ENCODE measurements at regions not wholly inside any gene's neighbourhood (a gene's known extent, or its start where the extent isn't known, plus 50 kb on each side); places are given as distances from the start of the nearest gene placed in this dataset.

DNA sequence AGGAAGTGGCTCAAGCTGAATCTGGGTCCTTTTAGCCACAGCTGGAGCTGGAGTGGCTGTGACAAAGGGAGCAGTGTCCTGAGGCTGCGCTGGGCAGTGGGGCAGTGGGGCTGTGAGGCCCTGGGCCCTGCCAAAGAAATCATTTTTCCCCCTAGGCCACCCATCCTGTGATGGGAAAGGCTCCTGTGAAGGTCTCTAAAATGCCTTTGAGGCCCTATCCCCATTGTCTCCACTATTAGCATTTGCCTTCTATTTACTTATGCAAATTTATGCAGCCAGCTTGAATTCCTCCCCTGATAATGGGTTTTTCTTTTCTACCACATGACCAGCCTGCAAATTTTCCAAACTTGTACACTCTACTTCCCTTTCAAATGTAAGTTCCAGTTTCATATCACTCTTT is 539.2 kb downstream of the MEI4 start:
- ATAC-seq (no peak), DNase-seq (no peak)
- Mint-ChIP-seq H3K27ac (no peak overlapping the region), H3K36me3 (peaks cover 0 to 4% (median 0%) of the 10 kb centered on the region in 5 donors), H3K4me1 (no peaks in the 10 kb centered on the region), H3K4me3 (no peak overlapping the region), H3K27me3 (no peaks in the 10 kb centered on the region), H3K9me3 (peaks cover 0 to 24% (median 7%) of the 10 kb centered on the region in 11 donors)
- H3K27me3 ChIP-seq (ENCODE audit: control insufficient read depth in 2 of 2, insufficient read depth in 2 of 2, low read length in 2 of 2): no peaks in the 10 kb centered on the region
- ChIA-PET CTCF (no interaction called here), POLR2A (no interaction called here)
- no peaks in the 10 kb centered on the region for H3K36me3 ChIP-seq (ENCODE audit: control insufficient read depth in 2 of 3, insufficient read depth in 3 of 3, low read length in 3 of 3)
- no peaks in the 10 kb centered on the region for H3K4me1 ChIP-seq (ENCODE audit: control insufficient read depth in 2 of 2, insufficient read depth in 2 of 2, low read length in 2 of 2)
- no peak overlapping the region for H3K4me3 ChIP-seq (ENCODE audit: low read length)
- no peak overlapping the region for H3K27ac ChIP-seq (ENCODE audit: low read depth, low read length)
- no peaks in the 10 kb centered on the region for H3K9me3 ChIP-seq (ENCODE audit: control insufficient read depth in 2 of 3, low read length in 3 of 3)
- intact Hi-C loops (cut with micrococcal nuclease): no loop called here

DNA sequence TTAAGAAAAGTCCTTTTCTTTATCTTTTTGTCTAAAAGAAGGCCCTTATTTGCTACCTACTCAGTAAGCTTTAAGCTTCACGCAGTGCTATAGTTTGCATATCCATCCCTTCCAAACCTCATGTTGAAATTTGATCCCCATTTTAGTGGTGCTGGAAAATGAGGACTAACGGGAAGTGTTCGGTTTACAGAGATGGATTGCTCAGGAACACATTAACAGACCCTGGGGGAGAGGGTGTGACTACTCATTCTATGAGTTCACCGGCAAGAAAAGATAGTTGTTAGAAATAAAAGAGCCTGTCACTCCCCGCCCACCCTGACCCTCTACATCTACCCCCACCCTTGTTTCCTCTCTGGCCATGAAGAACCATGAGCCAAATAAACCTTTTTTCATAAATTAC is 546.2 kb downstream of the MEI4 start:
- no peak overlapping the region for H3K4me3 Mint-ChIP-seq
- no peaks in the 10 kb centered on the region for H3K27me3 ChIP-seq (ENCODE audit: control insufficient read depth in 2 of 2, insufficient read depth in 2 of 2, low read length in 2 of 2)
- no peaks in the 10 kb centered on the region for H3K9me3 ChIP-seq (ENCODE audit: control insufficient read depth in 2 of 3, low read length in 3 of 3)
- no peak for ATAC-seq
- H3K4me1 Mint-ChIP-seq: no peaks in the 10 kb centered on the region
- peaks cover 0 to 5% (median 0%) of the 10 kb centered on the region in 11 donors for H3K9me3 Mint-ChIP-seq
- H3K27me3 Mint-ChIP-seq: no peaks in the 10 kb centered on the region
- no peaks in the 10 kb centered on the region for H3K36me3 ChIP-seq (ENCODE audit: control insufficient read depth in 2 of 3, insufficient read depth in 3 of 3, low read length in 3 of 3)
- no peak overlapping the region for H3K27ac Mint-ChIP-seq
- no peak overlapping the region for H3K27ac ChIP-seq (ENCODE audit: low read depth, low read length)
- H3K4me1 ChIP-seq (ENCODE audit: control insufficient read depth in 2 of 2, insufficient read depth in 2 of 2, low read length in 2 of 2): no peaks in the 10 kb centered on the region
- H3K36me3 Mint-ChIP-seq: no peaks in the 10 kb centered on the region
- intact Hi-C loops (cut with micrococcal nuclease): no loop called here
- H3K4me3 ChIP-seq (ENCODE audit: low read length): no peak overlapping the region
- ChIA-PET CTCF (no interaction called here), POLR2A (no interaction called here)
- DNase-seq: no peak

DNA sequence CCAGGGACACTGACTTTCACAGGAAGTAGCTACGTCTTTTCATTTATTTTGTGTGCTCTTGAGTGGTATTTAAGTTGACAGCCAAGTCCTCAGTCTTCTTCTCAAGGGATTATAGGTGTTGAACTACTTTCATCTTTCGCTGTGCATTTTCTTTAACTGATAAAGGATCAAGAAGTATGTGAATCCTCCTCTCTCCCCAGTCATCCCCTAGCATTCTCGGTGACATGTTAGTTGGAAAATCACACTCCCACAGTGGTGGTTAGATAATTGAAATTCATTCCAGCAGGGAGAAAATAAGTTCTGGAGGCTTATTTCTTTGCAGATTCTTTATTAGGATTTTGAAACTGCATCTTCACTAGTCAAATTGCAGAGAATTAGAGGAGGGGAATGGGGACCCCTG is 569.4 kb downstream of the MEI4 start:
- ChIA-PET CTCF (no interaction called here), POLR2A (no interaction called here)
- Histone ChIP-seq H3K4me3 (ENCODE audit: low read length) (no peak overlapping the region), H3K36me3 (ENCODE audit: control insufficient read depth in 2 of 3, insufficient read depth in 3 of 3, low read length in 3 of 3) (no peaks in the 10 kb centered on the region), H3K27me3 (ENCODE audit: control insufficient read depth in 2 of 2, insufficient read depth in 2 of 2, low read length in 2 of 2) (no peaks in the 10 kb centered on the region), H3K4me1 (ENCODE audit: control insufficient read depth in 2 of 2, insufficient read depth in 2 of 2, low read length in 2 of 2) (no peaks in the 10 kb centered on the region), H3K27ac (ENCODE audit: low read depth, low read length) (no peak overlapping the region), H3K9me3 (ENCODE audit: control insufficient read depth in 2 of 3, low read length in 3 of 3) (no peaks in the 10 kb centered on the region)
- no peaks in the 10 kb centered on the region for H3K27me3 Mint-ChIP-seq
- no peak overlapping the region for H3K27ac Mint-ChIP-seq
- intact Hi-C loops (cut with micrococcal nuclease): no loop called here
- no peaks in the 10 kb centered on the region for H3K4me1 Mint-ChIP-seq
- H3K36me3 Mint-ChIP-seq: no peaks in the 10 kb centered on the region
- peaks cover 0 to 5% (median 0%) of the 10 kb centered on the region in 11 donors for H3K9me3 Mint-ChIP-seq
- no peak overlapping the region for H3K4me3 Mint-ChIP-seq
- ATAC-seq: no peak
- DNase-seq: no peak

DNA sequence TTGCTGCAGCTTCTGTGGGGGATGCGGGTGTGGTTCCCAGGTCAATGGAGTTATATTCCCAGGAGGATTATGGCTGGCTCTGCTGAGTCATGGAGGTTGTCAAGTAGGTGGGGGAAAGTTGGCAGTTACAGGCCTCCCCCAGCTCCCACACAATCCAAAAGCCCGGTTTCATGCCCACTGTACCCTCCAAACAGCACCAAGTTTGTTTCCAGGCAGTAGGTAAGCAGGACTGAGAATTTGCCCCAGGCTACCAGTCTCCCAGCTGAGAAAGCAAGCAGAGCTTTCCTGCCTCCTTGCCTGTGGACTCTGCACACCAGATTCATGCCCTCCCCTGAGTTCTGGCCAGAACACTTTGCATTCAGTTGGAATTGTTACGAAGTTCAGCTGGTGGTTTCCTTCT is 578.2 kb downstream of the MEI4 start:
- DNase-seq (no peak), ATAC-seq (no peak)
- Mint-ChIP-seq H3K4me1 (no peaks in the 10 kb centered on the region), H3K27me3 (no peaks in the 10 kb centered on the region), H3K27ac (no peak overlapping the region), H3K4me3 (no peak overlapping the region), H3K36me3 (no peaks in the 10 kb centered on the region), H3K9me3 (peaks cover 0 to 16% (median 9%) of the 10 kb centered on the region in 11 donors)
- no peak overlapping the region for H3K27ac ChIP-seq (ENCODE audit: low read depth, low read length)
- ChIA-PET POLR2A (no interaction called here), CTCF (no interaction called here)
- no peaks in the 10 kb centered on the region for H3K27me3 ChIP-seq (ENCODE audit: control insufficient read depth in 2 of 2, insufficient read depth in 2 of 2, low read length in 2 of 2)
- H3K9me3 ChIP-seq (ENCODE audit: control insufficient read depth in 2 of 3, low read length in 3 of 3): no peaks in the 10 kb centered on the region
- no peaks in the 10 kb centered on the region for H3K36me3 ChIP-seq (ENCODE audit: control insufficient read depth in 2 of 3, insufficient read depth in 3 of 3, low read length in 3 of 3)
- H3K4me3 ChIP-seq (ENCODE audit: low read length): no peak overlapping the region
- no peaks in the 10 kb centered on the region for H3K4me1 ChIP-seq (ENCODE audit: control insufficient read depth in 2 of 2, insufficient read depth in 2 of 2, low read length in 2 of 2)
- intact Hi-C loops (cut with micrococcal nuclease): no loop called here

DNA sequence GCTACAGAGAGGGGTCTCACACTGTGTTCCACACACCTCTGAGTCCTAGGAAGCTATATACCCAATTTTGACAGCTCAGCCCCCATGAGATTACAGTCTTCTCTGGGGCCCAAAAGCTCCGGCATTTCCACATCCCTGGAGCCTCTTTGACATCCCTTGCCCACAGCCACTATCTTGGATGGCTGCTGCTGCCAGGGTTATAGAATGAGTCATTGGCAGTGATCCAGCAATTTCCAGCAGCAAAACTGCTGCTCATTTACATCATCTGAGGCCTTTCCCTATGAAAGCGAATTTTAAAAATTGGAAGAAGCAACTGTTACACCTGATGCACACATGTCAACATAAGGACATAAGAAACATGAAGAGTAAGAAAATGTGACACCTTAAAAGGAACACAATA is 590.7 kb downstream of the MEI4 start:
- no peak for ATAC-seq
- no peak overlapping the region for H3K27ac ChIP-seq (ENCODE audit: low read depth, low read length)
- no peaks in the 10 kb centered on the region for H3K27me3 ChIP-seq (ENCODE audit: control insufficient read depth in 2 of 2, insufficient read depth in 2 of 2, low read length in 2 of 2)
- Mint-ChIP-seq H3K27me3 (no peaks in the 10 kb centered on the region), H3K4me3 (no peak overlapping the region), H3K36me3 (peaks cover 0 to 5% (median 0%) of the 10 kb centered on the region in 5 donors), H3K4me1 (no peaks in the 10 kb centered on the region), H3K9me3 (peaks cover 0 to 34% (median 10%) of the 10 kb centered on the region in 11 donors), H3K27ac (no peak overlapping the region)
- ChIA-PET POLR2A (no interaction called here), CTCF (no interaction called here)
- no peaks in the 10 kb centered on the region for H3K4me1 ChIP-seq (ENCODE audit: control insufficient read depth in 2 of 2, insufficient read depth in 2 of 2, low read length in 2 of 2)
- DNase-seq: no peak
- intact Hi-C loops (cut with micrococcal nuclease): no loop called here
- H3K36me3 ChIP-seq (ENCODE audit: control insufficient read depth in 2 of 3, insufficient read depth in 3 of 3, low read length in 3 of 3): no peaks in the 10 kb centered on the region
- peaks cover 0 to 7% (median 0%) of the 10 kb centered on the region in 3 experiments for H3K9me3 ChIP-seq (ENCODE audit: control insufficient read depth in 2 of 3, low read length in 3 of 3)
- H3K4me3 ChIP-seq (ENCODE audit: low read length): no peak overlapping the region

DNA sequence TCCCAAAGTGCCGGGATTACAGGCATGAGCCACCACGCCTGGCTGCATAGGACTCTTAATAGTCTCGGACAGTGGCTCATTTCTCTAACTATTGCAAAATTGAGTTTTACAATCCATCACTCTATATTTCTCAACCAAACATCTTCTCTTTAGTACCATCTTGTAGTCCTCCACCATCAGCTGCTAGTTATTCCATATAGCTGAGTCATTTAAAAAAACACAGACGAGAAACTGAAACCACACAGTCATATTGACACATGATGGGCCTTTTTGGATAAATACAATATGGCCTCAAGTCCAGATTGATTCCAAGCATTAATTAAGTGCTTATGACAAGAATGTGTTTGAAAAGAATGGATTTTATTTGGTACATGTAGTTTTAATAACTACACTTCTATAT is 599.1 kb downstream of the MEI4 start:
- H3K27ac Mint-ChIP-seq: no peak overlapping the region
- ChIA-PET CTCF (no interaction called here), POLR2A (no interaction called here)
- no peaks in the 10 kb centered on the region for H3K36me3 Mint-ChIP-seq
- Histone ChIP-seq H3K4me3 (ENCODE audit: low read length) (no peak overlapping the region), H3K9me3 (ENCODE audit: control insufficient read depth in 2 of 3, low read length in 3 of 3) (no peaks in the 10 kb centered on the region), H3K4me1 (ENCODE audit: control insufficient read depth in 2 of 2, insufficient read depth in 2 of 2, low read length in 2 of 2) (no peaks in the 10 kb centered on the region), H3K27me3 (ENCODE audit: control insufficient read depth in 2 of 2, insufficient read depth in 2 of 2, low read length in 2 of 2) (no peaks in the 10 kb centered on the region), H3K36me3 (ENCODE audit: control insufficient read depth in 2 of 3, insufficient read depth in 3 of 3, low read length in 3 of 3) (no peaks in the 10 kb centered on the region), H3K27ac (ENCODE audit: low read depth, low read length) (no peak overlapping the region)
- H3K9me3 Mint-ChIP-seq: peaks cover 0 to 10% (median 0%) of the 10 kb centered on the region in 11 donors
- intact Hi-C loops (cut with micrococcal nuclease): no loop called here
- ATAC-seq (no peak), DNase-seq (no peak)
- no peak overlapping the region for H3K4me3 Mint-ChIP-seq
- H3K27me3 Mint-ChIP-seq: no peaks in the 10 kb centered on the region
- no peaks in the 10 kb centered on the region for H3K4me1 Mint-ChIP-seq

DNA sequence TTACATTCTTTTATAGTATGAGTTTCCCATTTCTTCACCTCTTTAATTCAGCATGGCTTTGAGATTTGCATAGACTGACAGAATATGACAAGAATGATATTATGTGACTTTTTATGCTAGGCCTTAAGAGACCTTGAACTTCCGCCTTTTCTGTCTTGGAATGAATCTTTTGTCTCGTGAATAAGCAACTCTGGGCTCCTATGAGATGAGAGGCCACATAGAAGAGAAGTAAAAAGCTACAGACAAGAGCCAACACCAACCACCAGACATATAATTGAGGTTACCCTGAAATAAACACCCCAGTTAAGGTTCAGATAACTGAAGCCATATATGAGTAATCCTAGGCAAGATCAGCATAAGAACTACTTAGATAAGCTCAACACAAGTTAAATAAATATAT is 600.8 kb downstream of the MEI4 start:
- Histone ChIP-seq H3K36me3 (ENCODE audit: control insufficient read depth in 2 of 3, insufficient read depth in 3 of 3, low read length in 3 of 3) (no peaks in the 10 kb centered on the region), H3K27ac (ENCODE audit: low read depth, low read length) (no peak overlapping the region), H3K27me3 (ENCODE audit: control insufficient read depth in 2 of 2, insufficient read depth in 2 of 2, low read length in 2 of 2) (no peaks in the 10 kb centered on the region), H3K4me3 (ENCODE audit: low read length) (no peak overlapping the region), H3K4me1 (ENCODE audit: control insufficient read depth in 2 of 2, insufficient read depth in 2 of 2, low read length in 2 of 2) (no peaks in the 10 kb centered on the region), H3K9me3 (ENCODE audit: control insufficient read depth in 2 of 3, low read length in 3 of 3) (no peaks in the 10 kb centered on the region)
- Mint-ChIP-seq H3K27me3 (no peaks in the 10 kb centered on the region), H3K36me3 (no peaks in the 10 kb centered on the region), H3K4me3 (no peak overlapping the region), H3K27ac (no peak overlapping the region), H3K9me3 (peaks cover 0 to 8% (median 0%) of the 10 kb centered on the region in 11 donors), H3K4me1 (no peaks in the 10 kb centered on the region)
- no peak for ATAC-seq
- CTCF ChIA-PET: no interaction called here
- no peak for DNase-seq
- POLR2A ChIA-PET: no interaction called here
- intact Hi-C loops (cut with micrococcal nuclease): no loop called here

Data from naive thymus-derived CD4-positive, alpha-beta T cell (primary cell).